ENCODE measurements at regions not wholly inside any gene's neighbourhood (a gene's known extent, or its start where the extent isn't known, plus 50 kb on each side); places are given as distances from the start of the nearest gene placed in this dataset.

GRCh38 chr1:173294843-173295242, 87.7 kb upstream of the TNFSF4 start:
- Mint-ChIP-seq H3K36me3 (ENCODE audit: insufficient read depth, unreplicated experiment) (no peaks in the 10 kb centered on the region), H3K27ac (ENCODE audit: low read depth, unreplicated experiment) (no peak overlapping the region), H3K4me1 (ENCODE audit: insufficient read depth, unreplicated experiment) (peaks cover 10% of the 10 kb centered on the region), H3K4me3 (ENCODE audit: unreplicated experiment) (no peak overlapping the region), H3K9me3 (ENCODE audit: unreplicated experiment) (peaks cover 19% of the 10 kb centered on the region), H3K27me3 (ENCODE audit: insufficient read depth, unreplicated experiment) (no peaks in the 10 kb centered on the region)
- no peak for TF ChIP-seq CTCF (IDR thresholded peaks at IDR 0.05; ENCODE audit: unreplicated experiment)
- no TSS peak for BruUV-seq (replicated peaks)
- ChIA-PET CTCF (interaction anchor here (0.6 to 1.5 kb wide), 5 partner anchors 8 to 550 kb away, joined by 3 to 6 read pairs (median 3); no protein-coding TSS in a partner anchor), POLR2A (no interaction called here)
- intact Hi-C loops (cut with micrococcal nuclease): no loop called here
- no peak for DNase-seq (ENCODE audit: unreplicated experiment)

GRCh38 chr1:173295391-173295790, 88.3 kb upstream of the TNFSF4 start:
- no peak for TF ChIP-seq CTCF (IDR thresholded peaks at IDR 0.05; ENCODE audit: unreplicated experiment)
- BruUV-seq (replicated peaks): no TSS peak
- Mint-ChIP-seq H3K36me3 (ENCODE audit: insufficient read depth, unreplicated experiment) (no peaks in the 10 kb centered on the region), H3K9me3 (ENCODE audit: unreplicated experiment) (peaks cover 19% of the 10 kb centered on the region), H3K27me3 (ENCODE audit: insufficient read depth, unreplicated experiment) (no peaks in the 10 kb centered on the region), H3K4me3 (ENCODE audit: unreplicated experiment) (no peak overlapping the region), H3K4me1 (ENCODE audit: insufficient read depth, unreplicated experiment) (peaks cover 10% of the 10 kb centered on the region), H3K27ac (ENCODE audit: low read depth, unreplicated experiment) (no peak overlapping the region)
- ChIA-PET CTCF (interaction anchor here (0.6 to 1.5 kb wide), 6 partner anchors 9 to 576 kb away, joined by 3 to 6 read pairs (median 3); no protein-coding TSS in a partner anchor), POLR2A (interaction anchor here (1.0 to 1.4 kb wide), 2 partner anchors 13 to 17 kb away, joined by 3 read pairs; no protein-coding TSS in a partner anchor)
- DNase-seq (ENCODE audit: unreplicated experiment): no peak
- intact Hi-C loops (cut with micrococcal nuclease): no loop called here

- Mint-ChIP-seq H3K27ac (ENCODE audit: low read depth, unreplicated experiment) (no peak overlapping the region), H3K36me3 (ENCODE audit: insufficient read depth, unreplicated experiment) (no peaks in the 10 kb centered on the region), H3K4me3 (ENCODE audit: unreplicated experiment) (no peak overlapping the region), H3K4me1 (ENCODE audit: insufficient read depth, unreplicated experiment) (peaks cover 10% of the 10 kb centered on the region), H3K9me3 (ENCODE audit: unreplicated experiment) (peaks cover 19% of the 10 kb centered on the region), H3K27me3 (ENCODE audit: insufficient read depth, unreplicated experiment) (no peaks in the 10 kb centered on the region)
- BruUV-seq (replicated peaks): no TSS peak
- DNase-seq (ENCODE audit: unreplicated experiment): peak; percentile 3
- no peak for TF ChIP-seq CTCF (IDR thresholded peaks at IDR 0.05; ENCODE audit: unreplicated experiment)
- CTCF ChIA-PET: interaction anchor here (1.1 to 1.5 kb wide), 5 partner anchors 9 to 576 kb away, joined by 3 to 6 read pairs (median 3); no protein-coding TSS in a partner anchor
- intact Hi-C loops (cut with micrococcal nuclease): no loop called here
- POLR2A ChIA-PET: interaction anchor here (0.6 to 1.4 kb wide), 3 partner anchors 14 to 255 kb away, joined by 3 read pairs; no protein-coding TSS in a partner anchor
Measured at GRCh38 chr1:173295995-173296394, 88.9 kb upstream of the TNFSF4 start.

GRCh38 chr1:173297798-173298391, 90.8 kb upstream of the TNFSF4 start:
- Mint-ChIP-seq H3K9me3 (ENCODE audit: unreplicated experiment) (peaks cover 8% of the 10 kb centered on the region), H3K27me3 (ENCODE audit: insufficient read depth, unreplicated experiment) (no peaks in the 10 kb centered on the region), H3K27ac (ENCODE audit: low read depth, unreplicated experiment) (no peak overlapping the region), H3K4me1 (ENCODE audit: insufficient read depth, unreplicated experiment) (peaks cover 17% of the 10 kb centered on the region), H3K36me3 (ENCODE audit: insufficient read depth, unreplicated experiment) (no peaks in the 10 kb centered on the region), H3K4me3 (ENCODE audit: unreplicated experiment) (no peak overlapping the region)
- ChIA-PET POLR2A (no interaction called here), CTCF (interaction anchor here (0.7 kb wide), 1 partner anchor 86 kb away, joined by 3 read pairs; no protein-coding TSS in a partner anchor)
- no TSS peak for BruUV-seq (replicated peaks)
- DNase-seq (ENCODE audit: unreplicated experiment): no peak
- TF ChIP-seq CTCF (IDR thresholded peaks at IDR 0.05; ENCODE audit: unreplicated experiment): no peak
- intact Hi-C loops (cut with micrococcal nuclease): no loop called here

Measured in MCF 10A (cell line).